Upper lobe of left lung (tissue), 4 donors: ENCODE measurements at regions not wholly inside any gene's neighbourhood (a gene's known extent, or its start where the extent isn't known, plus 50 kb on each side); places are given as distances from the start of the nearest gene placed in this dataset.

Source experiments
- POLR2AphosphoS5 ChIP-seq, 2 donors: sonication (generic); formaldehyde crosslinking; IDR thresholded peaks; one replicate each; pipeline ENCODE4 v1.5.1; 2017; ENCODE audit warnings: antibody characterized with exemption in 2 of 2
- TF ChIP-seq, protein P1 (sequence below), 6 experiments: fragments of 450-650 bp in 4 of 6; fragments of 200-600 bp in 2 of 6; sonication (generic) in 2 of 6; IDR thresholded peaks; one replicate each; pipeline ENCODE4 v1.5.1; 2016 to 2019; ENCODE audit warnings: antibody characterized with exemption in 6 of 6

DNA sequence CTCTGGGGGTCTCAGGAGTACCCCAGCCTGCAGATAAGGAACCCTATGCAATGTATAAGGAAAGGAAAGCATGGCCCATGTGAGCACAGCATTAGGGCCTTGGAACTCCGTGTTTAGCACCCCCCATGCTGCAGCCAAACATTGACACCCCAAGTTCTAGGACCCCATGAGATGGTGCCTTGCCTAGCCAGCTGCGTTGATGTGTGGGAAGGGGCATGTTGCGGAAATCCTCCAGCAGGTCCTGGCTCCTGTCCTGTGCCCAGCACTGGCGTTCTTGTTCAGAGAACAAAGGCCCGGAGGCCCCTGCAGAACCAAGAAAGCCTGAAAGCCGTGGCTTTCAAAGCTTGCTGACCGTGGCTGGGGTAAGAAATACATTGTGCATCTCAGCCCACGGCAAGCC lies 99.4 kb upstream of the DIO3 start:
- TF ChIP-seq, protein P1, sequence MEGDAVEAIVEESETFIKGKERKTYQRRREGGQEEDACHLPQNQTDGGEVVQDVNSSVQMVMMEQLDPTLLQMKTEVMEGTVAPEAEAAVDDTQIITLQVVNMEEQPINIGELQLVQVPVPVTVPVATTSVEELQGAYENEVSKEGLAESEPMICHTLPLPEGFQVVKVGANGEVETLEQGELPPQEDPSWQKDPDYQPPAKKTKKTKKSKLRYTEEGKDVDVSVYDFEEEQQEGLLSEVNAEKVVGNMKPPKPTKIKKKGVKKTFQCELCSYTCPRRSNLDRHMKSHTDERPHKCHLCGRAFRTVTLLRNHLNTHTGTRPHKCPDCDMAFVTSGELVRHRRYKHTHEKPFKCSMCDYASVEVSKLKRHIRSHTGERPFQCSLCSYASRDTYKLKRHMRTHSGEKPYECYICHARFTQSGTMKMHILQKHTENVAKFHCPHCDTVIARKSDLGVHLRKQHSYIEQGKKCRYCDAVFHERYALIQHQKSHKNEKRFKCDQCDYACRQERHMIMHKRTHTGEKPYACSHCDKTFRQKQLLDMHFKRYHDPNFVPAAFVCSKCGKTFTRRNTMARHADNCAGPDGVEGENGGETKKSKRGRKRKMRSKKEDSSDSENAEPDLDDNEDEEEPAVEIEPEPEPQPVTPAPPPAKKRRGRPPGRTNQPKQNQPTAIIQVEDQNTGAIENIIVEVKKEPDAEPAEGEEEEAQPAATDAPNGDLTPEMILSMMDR (IDR thresholded peaks at IDR 0.05), result no peak
- TF ChIP-seq POLR2AphosphoS5 (IDR thresholded peaks at IDR 0.05), result no peak
